SK-N-SH (cell line): ENCODE measurements at regions not wholly inside any gene's neighbourhood (a gene's known extent, or its start where the extent isn't known, plus 50 kb on each side); places are given as distances from the start of the nearest gene placed in this dataset.

Experiments used
- CTCF ChIA-PET: fragments of 300-600, 350-600 bp; formaldehyde crosslinking; extraction: SDS; loops from one replicate; lab custom pipeline; 2021; lab: Yijun Ruan, JAX
- POLR2A ChIA-PET: fragments of 350-600 bp; sonication (Branson Sonifier 250); formaldehyde crosslinking; extraction: SDS; loops from one replicate; lab custom pipeline; 2020; ENCODE audit warnings: antibody characterized with exemption, inconsistent platforms; lab: Yijun Ruan, JAX
- DNase-seq: peaks from one replicate; pipeline ENCODE4 v3.0.0; 2012
- H2AFZ ChIP-seq: fragments of 200-600 bp; sonication (generic); 2 replicates; pipeline ENCODE4 v1.8.1; 2016; ENCODE audit warnings: antibody characterized with exemption, mild to moderate bottlenecking, low read depth
- H3F3A ChIP-seq: fragments of 200-600 bp; sonication (generic); replicated peaks from 2 replicates; pipeline ENCODE3; 2016; ENCODE audit warnings: antibody characterized with exemption, mild to moderate bottlenecking; ENCODE audit not compliant: insufficient read depth
- H3K27ac ChIP-seq, 2 experiments: fragments of 200-500 bp in 1 of 2; fragments of 200-600 bp in 1 of 2; sonication (Bioruptor generic) in 1 of 2; sonication (generic), shearing (Covaris generic) in 1 of 2; 2 replicates each; pipeline versions ENCODE4 v1.5.1 to v1.6.1; 2014 to 2016; ENCODE audit warnings: low read depth in 2 of 2, inconsistent platforms in 1 of 2, low read length in 1 of 2, mild to moderate bottlenecking in 1 of 2, mixed read lengths in 1 of 2
- H3K27me3 ChIP-seq: fragments of 200-600 bp; sonication (generic), shearing (Covaris generic); 2 replicates; pipeline ENCODE4 v1.6.1; 2016; ENCODE audit warnings: mixed run types; ENCODE audit not compliant: insufficient read depth
- H3K36me3 ChIP-seq, 2 experiments: fragments of 200-500 bp in 1 of 2; fragments of 200-600 bp in 1 of 2; sonication (Bioruptor generic) in 1 of 2; sonication (generic) in 1 of 2; replicated peaks in 1 of 2; 2 replicates each; pipeline versions ENCODE3 to v1.5.1; 2014 to 2016; ENCODE audit warnings: low read length in 1 of 2, mild to moderate bottlenecking in 1 of 2; ENCODE audit not compliant: insufficient read depth in 2 of 2, control insufficient read depth in 1 of 2
- H3K4me1 ChIP-seq, 2 experiments: fragments of 200-500 bp in 1 of 2; fragments of 200-600 bp in 1 of 2; sonication (Bioruptor generic) in 1 of 2; sonication (generic), shearing (Covaris generic) in 1 of 2; 2 replicates each; pipeline versions ENCODE4 v1.5.1 to v1.6.1; 2014 to 2016; ENCODE audit warnings: low read depth in 1 of 2, low read length in 1 of 2, mixed run types in 1 of 2; ENCODE audit not compliant: insufficient read depth in 2 of 2, control insufficient read depth in 1 of 2
- H3K4me2 ChIP-seq: fragments of 200-600 bp; sonication (generic), shearing (Covaris generic); 2 replicates; pipeline ENCODE4 v1.6.1; 2017; ENCODE audit warnings: mixed run types
- H3K4me3 ChIP-seq, 2 experiments: fragments of 200-500 bp in 1 of 2; fragments of 200-600 bp in 1 of 2; sonication (Bioruptor generic) in 1 of 2; sonication (generic), shearing (Covaris generic) in 1 of 2; 2 replicates each; pipeline versions ENCODE4 v1.5.1 to v1.8.1; 2014 to 2016; ENCODE audit warnings: low read depth in 2 of 2, inconsistent platforms in 1 of 2, low read length in 1 of 2, mild to moderate bottlenecking in 1 of 2, mixed read lengths in 1 of 2, moderate library complexity in 1 of 2
- H3K79me2 ChIP-seq: fragments of 200-600 bp; sonication (generic); 2 replicates; pipeline ENCODE4 v1.8.1; 2017; ENCODE audit warnings: mild to moderate bottlenecking; ENCODE audit not compliant: insufficient read depth
- H3K9ac ChIP-seq: fragments of 200-600 bp; sonication (generic); 2 replicates; pipeline ENCODE4 v1.6.1; 2017; ENCODE audit warnings: mixed run types
- H3K9me2 ChIP-seq: fragments of 200-600 bp; sonication (generic); 2 replicates; pipeline ENCODE4 v1.6.1; 2017; ENCODE audit warnings: mixed run types
- H3K9me3 ChIP-seq: fragments of 200-600 bp; sonication (generic); 2 replicates; pipeline ENCODE4 v1.6.1; 2017; ENCODE audit warnings: mixed run types, mild to moderate bottlenecking, moderate library complexity
- H4K20me1 ChIP-seq: fragments of 200-600 bp; sonication (generic); 2 replicates; pipeline ENCODE4 v1.6.1; 2017; ENCODE audit warnings: mild to moderate bottlenecking, mixed run types; ENCODE audit not compliant: insufficient read depth
- CHD2 ChIP-seq: fragments of 150-350 bp; IDR thresholded peaks from 2 replicates; pipeline ENCODE4 v1.6.1; 2018; ENCODE audit warnings: low read length; ENCODE audit not compliant: partially characterized antibody
- CTCF ChIP-seq: fragments of 200-600 bp; sonication (generic); IDR thresholded peaks from 2 replicates; pipeline ENCODE4 v1.6.1; 2017; ENCODE audit warnings: antibody characterized with exemption, mild to moderate bottlenecking, moderate library complexity
- EP300 ChIP-seq, 2 experiments: IDR thresholded peaks; 2 replicates each; pipeline versions ENCODE4 v1.4.0 to v1.6.1; 2012; ENCODE audit warnings: borderline replicate concordance in 1 of 2, low read depth in 1 of 2, low read length in 1 of 2
- EZH2phosphoT487 ChIP-seq: fragments of 200-600 bp; sonication (generic); IDR thresholded peaks from 2 replicates; pipeline ENCODE4 v1.6.1; 2017; ENCODE audit warnings: low read depth, mixed run types, mild to moderate bottlenecking, antibody characterized with exemption, moderate library complexity, borderline replicate concordance
- FOXJ3 ChIP-seq: sonication (generic); formaldehyde crosslinking; IDR thresholded peaks from 2 replicates; pipeline ENCODE4 v1.5.1; 2020; ENCODE audit warnings: mild to moderate bottlenecking, missing genetic modification reagents
- FOXM1 ChIP-seq: IDR thresholded peaks from 2 replicates; pipeline ENCODE4 v1.4.0; 2012; ENCODE audit warnings: low read depth, mild to moderate bottlenecking
- GABPA ChIP-seq: IDR thresholded peaks from 2 replicates; pipeline ENCODE4 v1.4.0; 2012; ENCODE audit warnings: low read depth, mild to moderate bottlenecking
- MEF2A ChIP-seq: IDR thresholded peaks from 2 replicates; pipeline ENCODE4 v1.4.0; 2012; ENCODE audit warnings: low read depth, borderline replicate concordance
- NFIC ChIP-seq: IDR thresholded peaks from 2 replicates; pipeline ENCODE4 v1.4.0; 2012; ENCODE audit warnings: borderline replicate concordance
- NRF1 ChIP-seq: IDR thresholded peaks from 2 replicates; pipeline ENCODE4 v1.6.1; 2012; ENCODE audit warnings: low read depth, mild to moderate bottlenecking, low read length
- TAF1 ChIP-seq: IDR thresholded peaks from 2 replicates; pipeline ENCODE4 v1.6.1; 2012; ENCODE audit warnings: low read depth, mild to moderate bottlenecking, low read length, moderate library complexity, borderline replicate concordance
- USF2 ChIP-seq: fragments of 150-350 bp; IDR thresholded peaks from 2 replicates; pipeline ENCODE4 v1.6.1; 2017; ENCODE audit warnings: antibody characterized with exemption, low read length, low read depth, borderline replicate concordance
- YY1 ChIP-seq: IDR thresholded peaks from 2 replicates; pipeline ENCODE4 v1.4.0; 2012; ENCODE audit warnings: low read depth, mild to moderate bottlenecking
- ZBTB33 ChIP-seq: IDR thresholded peaks from 2 replicates; pipeline ENCODE4 v1.4.0; 2012; ENCODE audit warnings: low read depth, borderline replicate concordance
- WGBS: methylation state at CpG from one replicate; pipeline ENCODE4 v1.1.6; 2017; ENCODE audit warnings: low lambda C conversion rate; 5-methylcytosine and 5-hydroxymethylcytosine counted together
- TF ChIP-seq, protein P1 (sequence below): IDR thresholded peaks from 2 replicates; pipeline ENCODE4 v1.6.1; 2012; ENCODE audit warnings: mild to moderate bottlenecking, low read depth, low read length, moderate library complexity
- TF ChIP-seq, protein P2 (sequence below): fragments of 150-350 bp; IDR thresholded peaks from 2 replicates; pipeline ENCODE4 v1.6.1; 2016; ENCODE audit warnings: mild to moderate bottlenecking, low read depth, low read length

DNA sequence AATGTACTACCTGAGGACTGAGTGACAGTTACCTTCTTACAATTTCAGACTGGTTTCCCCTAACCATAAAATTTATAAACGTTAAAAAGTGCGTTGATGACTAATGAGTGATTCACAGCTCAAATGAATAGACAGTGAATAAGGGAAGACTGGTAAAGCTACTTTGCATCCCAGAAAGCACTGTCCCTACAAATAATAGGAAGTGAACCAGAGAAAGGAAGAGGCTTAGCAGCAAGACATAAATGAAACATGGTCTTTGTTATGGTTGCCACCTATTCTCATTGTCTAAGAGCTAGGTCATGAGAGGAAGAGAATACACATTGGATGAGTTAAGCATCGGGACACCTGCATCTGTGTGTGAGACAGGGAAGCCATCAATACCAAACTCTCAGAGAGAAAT, 849.2 kb downstream of the TAF11L14 start (continued):
- TF ChIP-seq, protein P1, sequence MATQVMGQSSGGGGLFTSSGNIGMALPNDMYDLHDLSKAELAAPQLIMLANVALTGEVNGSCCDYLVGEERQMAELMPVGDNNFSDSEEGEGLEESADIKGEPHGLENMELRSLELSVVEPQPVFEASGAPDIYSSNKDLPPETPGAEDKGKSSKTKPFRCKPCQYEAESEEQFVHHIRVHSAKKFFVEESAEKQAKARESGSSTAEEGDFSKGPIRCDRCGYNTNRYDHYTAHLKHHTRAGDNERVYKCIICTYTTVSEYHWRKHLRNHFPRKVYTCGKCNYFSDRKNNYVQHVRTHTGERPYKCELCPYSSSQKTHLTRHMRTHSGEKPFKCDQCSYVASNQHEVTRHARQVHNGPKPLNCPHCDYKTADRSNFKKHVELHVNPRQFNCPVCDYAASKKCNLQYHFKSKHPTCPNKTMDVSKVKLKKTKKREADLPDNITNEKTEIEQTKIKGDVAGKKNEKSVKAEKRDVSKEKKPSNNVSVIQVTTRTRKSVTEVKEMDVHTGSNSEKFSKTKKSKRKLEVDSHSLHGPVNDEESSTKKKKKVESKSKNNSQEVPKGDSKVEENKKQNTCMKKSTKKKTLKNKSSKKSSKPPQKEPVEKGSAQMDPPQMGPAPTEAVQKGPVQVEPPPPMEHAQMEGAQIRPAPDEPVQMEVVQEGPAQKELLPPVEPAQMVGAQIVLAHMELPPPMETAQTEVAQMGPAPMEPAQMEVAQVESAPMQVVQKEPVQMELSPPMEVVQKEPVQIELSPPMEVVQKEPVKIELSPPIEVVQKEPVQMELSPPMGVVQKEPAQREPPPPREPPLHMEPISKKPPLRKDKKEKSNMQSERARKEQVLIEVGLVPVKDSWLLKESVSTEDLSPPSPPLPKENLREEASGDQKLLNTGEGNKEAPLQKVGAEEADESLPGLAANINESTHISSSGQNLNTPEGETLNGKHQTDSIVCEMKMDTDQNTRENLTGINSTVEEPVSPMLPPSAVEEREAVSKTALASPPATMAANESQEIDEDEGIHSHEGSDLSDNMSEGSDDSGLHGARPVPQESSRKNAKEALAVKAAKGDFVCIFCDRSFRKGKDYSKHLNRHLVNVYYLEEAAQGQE: no peak
- TF ChIP-seq USF2 (no peak), NRF1 (no peak), YY1 (no peak), FOXM1 (no peak)
- TF ChIP-seq, protein P2, sequence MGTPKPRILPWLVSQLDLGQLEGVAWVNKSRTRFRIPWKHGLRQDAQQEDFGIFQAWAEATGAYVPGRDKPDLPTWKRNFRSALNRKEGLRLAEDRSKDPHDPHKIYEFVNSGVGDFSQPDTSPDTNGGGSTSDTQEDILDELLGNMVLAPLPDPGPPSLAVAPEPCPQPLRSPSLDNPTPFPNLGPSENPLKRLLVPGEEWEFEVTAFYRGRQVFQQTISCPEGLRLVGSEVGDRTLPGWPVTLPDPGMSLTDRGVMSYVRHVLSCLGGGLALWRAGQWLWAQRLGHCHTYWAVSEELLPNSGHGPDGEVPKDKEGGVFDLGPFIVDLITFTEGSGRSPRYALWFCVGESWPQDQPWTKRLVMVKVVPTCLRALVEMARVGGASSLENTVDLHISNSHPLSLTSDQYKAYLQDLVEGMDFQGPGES: no peak
- TF ChIP-seq, all 33 proteins: peak for 0

DNA sequence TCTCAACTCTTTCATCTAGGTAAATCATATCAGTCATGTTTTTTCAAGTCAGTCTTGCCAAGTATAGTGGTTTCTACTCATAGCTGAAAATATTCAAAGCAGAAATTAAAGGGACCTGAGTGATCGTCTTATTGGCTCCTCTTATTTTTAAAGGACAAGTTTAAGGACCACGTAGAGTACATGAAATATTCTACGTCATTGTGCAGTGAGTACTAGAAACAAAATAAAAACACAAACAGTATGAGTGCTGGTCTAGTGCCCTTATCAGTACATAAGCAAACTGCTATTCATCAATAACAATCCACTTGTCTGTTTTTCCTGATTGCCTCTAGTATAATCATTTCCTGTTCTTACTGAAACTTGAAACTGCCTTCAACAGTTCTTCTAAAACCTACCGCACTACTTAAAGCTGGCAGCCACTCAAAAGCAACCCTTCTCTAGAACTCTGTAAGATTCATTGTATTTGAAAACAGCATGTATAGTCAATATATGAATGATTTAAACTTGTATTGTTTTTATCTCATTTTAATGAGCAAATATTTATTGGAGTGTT, 853.7 kb downstream of the TAF11L14 start:
- Histone ChIP-seq H3K4me1 (no peaks in the 10 kb centered on the region; a peak in 2 of 4 replicates), H3K4me3 (no peak overlapping the region), H3F3A (no peaks in the 10 kb centered on the region), H3K4me2 (no peak overlapping the region), H3K36me3 (no peaks in the 10 kb centered on the region), H3K27ac (no peak overlapping the region), H3K9me2 (no peaks in the 10 kb centered on the region), H2AFZ (no peak overlapping the region), H4K20me1 (no peaks in the 10 kb centered on the region), H3K27me3 (no peaks in the 10 kb centered on the region), H3K9me3 (no peaks in the 10 kb centered on the region), H3K9ac (no peak overlapping the region), H3K79me2 (no peaks in the 10 kb centered on the region)
- 31% methylated on average over 4 of the region's 4 CpGs for WGBS
- POLR2A ChIA-PET: no interaction called here
- DNase-seq: no peak
- CTCF ChIA-PET: no interaction called here
- no peak for TF ChIP-seq CHD2
- no peak for TF ChIP-seq GABPA
- TF ChIP-seq EZH2phosphoT487: no peak
- TF ChIP-seq MEF2A: no peak
- TF ChIP-seq TAF1: no peak
- no peak for TF ChIP-seq NFIC
- no peak for TF ChIP-seq ZBTB33
- TF ChIP-seq, protein P1: no peak
- TF ChIP-seq FOXJ3: no peak
- no peak for TF ChIP-seq CTCF
- TF ChIP-seq NRF1: no peak
- TF ChIP-seq FOXM1: no peak
- TF ChIP-seq EP300 (IDR thresholded peaks at IDR 0.05; ENCODE audit: borderline replicate concordance in 1 of 2, low read depth in 1 of 2, low read length in 1 of 2): no peak
